GM18520 (cell line): ENCODE measurements at regions not wholly inside any gene's neighbourhood (a gene's known extent, or its start where the extent isn't known, plus 50 kb on each side); places are given as distances from the start of the nearest gene placed in this dataset.

Source experiments
- ATAC-seq: cut with Tn5 transposase; IDR thresholded peaks from one replicate; pipeline ENCODE4 v1.9.1; 2021; ENCODE audit not compliant: unreplicated experiment

GRCh38 chr7:13179775-13180523 is 492.5 kb downstream of the ARL4A start:
- no peak for ATAC-seq

GRCh38 chr7:13181216-13181615 is 493.8 kb downstream of the ARL4A start:
- ATAC-seq: no peak

- ATAC-seq: no peak
Measured at GRCh38 chr7:13185139-13185538, 497.7 kb downstream of the ARL4A start.

GRCh38 chr7:13188236-13188805 is 500.9 kb downstream of the ARL4A start:
- no peak for ATAC-seq

GRCh38 chr7:13188922-13189321 is 501.5 kb downstream of the ARL4A start:
- ATAC-seq: no peak

GRCh38 chr7:13189668-13190067 is 502.2 kb downstream of the ARL4A start:
- ATAC-seq: no peak

GRCh38 chr7:13197501-13197900 is 510.1 kb downstream of the ARL4A start:
- ATAC-seq: no peak

GRCh38 chr7:13198036-13198435 is 510.6 kb downstream of the ARL4A start:
- no peak for ATAC-seq

GRCh38 chr7:13198727-13199126 is 511.3 kb downstream of the ARL4A start:
- ATAC-seq: no peak

GRCh38 chr7:13201628-13202027 is 514.2 kb downstream of the ARL4A start:
- no peak for ATAC-seq

- ATAC-seq: no peak
Measured at GRCh38 chr7:13217768-13218167, 530.3 kb downstream of the ARL4A start.

GRCh38 chr7:13225068-13225467 is 537.6 kb downstream of the ARL4A start:
- no peak for ATAC-seq

GRCh38 chr7:13226385-13226784 is 539.0 kb downstream of the ARL4A start:
- ATAC-seq: no peak

- ATAC-seq: no peak
Measured at GRCh38 chr7:13231216-13231615, 543.8 kb downstream of the ARL4A start.

GRCh38 chr7:13235436-13235835 is 548.0 kb downstream of the ARL4A start:
- no peak for ATAC-seq

GRCh38 chr7:13236026-13236425 is 548.6 kb downstream of the ARL4A start:
- ATAC-seq: no peak

- ATAC-seq: no peak
Measured at GRCh38 chr7:13240349-13240748, 552.9 kb downstream of the ARL4A start.

GRCh38 chr7:13241416-13241815 is 554.0 kb downstream of the ARL4A start:
- no peak for ATAC-seq

GRCh38 chr7:13257661-13258060 is 570.2 kb downstream of the ARL4A start:
- ATAC-seq: no peak

GRCh38 chr7:13258386-13258785 is 571.0 kb downstream of the ARL4A start:
- ATAC-seq: no peak

- ATAC-seq: no peak
Measured at GRCh38 chr7:13259930-13260329, 572.5 kb downstream of the ARL4A start.

- ATAC-seq: no peak
Measured at GRCh38 chr7:13262929-13263530, 575.6 kb downstream of the ARL4A start.
